GM12892 (cell line): ENCODE measurements at regions not wholly inside any gene's neighbourhood (a gene's known extent, or its start where the extent isn't known, plus 50 kb on each side); places are given as distances from the start of the nearest gene placed in this dataset.
"Not testable (repeated sequence)": the region's sequence is repeated elsewhere in the genome, so short reads cannot be mapped to it uniquely, and the experiment has no call there.

Experiments
- POLR2A ChIP-seq: IDR thresholded peaks from 2 replicates; pipeline ENCODE4 v1.6.1; 2011; ENCODE audit warnings: low read depth, low read length, control low read depth
- POLR2AphosphoS5 ChIP-seq: IDR thresholded peaks from 2 replicates; pipeline ENCODE4 v1.6.1; 2011; ENCODE audit warnings: low read depth, low read length, control low read depth

- TF ChIP-seq POLR2A, POLR2AphosphoS5: not testable (repeated sequence)
These were observed 266.2 kb upstream of the VWC2 start for GRCh38 chr7:49507206-49507605.
